ENCODE measurements at regions not wholly inside any gene's neighbourhood (a gene's known extent, or its start where the extent isn't known, plus 50 kb on each side); places are given as distances from the start of the nearest gene placed in this dataset.
"Not testable (repeated sequence)": the region's sequence is repeated elsewhere in the genome, so short reads cannot be mapped to it uniquely, and the experiment has no call there.

DNA sequence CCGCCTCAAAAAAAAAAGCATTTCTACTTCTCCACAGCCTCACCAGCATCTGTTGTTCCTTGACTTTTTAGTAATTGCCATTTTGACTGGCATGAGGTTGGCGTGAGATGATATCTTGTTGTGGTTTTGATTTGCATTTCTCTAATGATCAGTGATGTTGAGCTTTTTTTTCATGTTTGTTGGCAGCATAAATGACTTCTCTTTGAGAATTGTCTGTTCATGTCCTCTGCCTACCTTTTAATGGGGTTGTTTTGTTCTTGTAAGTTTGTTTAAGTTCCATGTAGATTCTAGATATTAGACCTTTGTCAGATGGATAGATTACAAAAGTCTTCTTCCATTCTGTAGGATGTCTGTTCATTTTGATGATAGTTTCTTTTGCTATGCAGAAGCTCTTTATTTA lies 182.9 kb downstream of the FOXG1 start:
- DNase-seq: no peak

DNA sequence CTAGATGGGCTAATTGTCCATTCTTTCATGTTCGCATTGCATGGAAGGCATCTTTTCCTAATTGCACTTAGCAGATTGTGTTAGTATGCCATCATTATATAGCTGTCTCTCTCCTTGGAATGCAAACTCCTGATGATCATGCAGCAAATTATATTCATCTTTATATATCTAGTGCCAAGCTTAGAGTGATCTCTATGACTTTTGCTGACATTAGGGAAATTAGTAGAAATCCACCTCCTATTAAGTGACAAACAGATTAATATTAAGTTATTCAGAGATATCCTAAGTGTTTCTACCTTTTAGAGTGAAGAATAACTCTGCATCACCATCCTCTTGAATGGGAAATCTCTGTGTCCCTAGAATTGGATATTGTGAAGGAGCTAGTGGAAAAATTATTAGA lies 185.6 kb downstream of the FOXG1 start:
- no peak for DNase-seq

DNA sequence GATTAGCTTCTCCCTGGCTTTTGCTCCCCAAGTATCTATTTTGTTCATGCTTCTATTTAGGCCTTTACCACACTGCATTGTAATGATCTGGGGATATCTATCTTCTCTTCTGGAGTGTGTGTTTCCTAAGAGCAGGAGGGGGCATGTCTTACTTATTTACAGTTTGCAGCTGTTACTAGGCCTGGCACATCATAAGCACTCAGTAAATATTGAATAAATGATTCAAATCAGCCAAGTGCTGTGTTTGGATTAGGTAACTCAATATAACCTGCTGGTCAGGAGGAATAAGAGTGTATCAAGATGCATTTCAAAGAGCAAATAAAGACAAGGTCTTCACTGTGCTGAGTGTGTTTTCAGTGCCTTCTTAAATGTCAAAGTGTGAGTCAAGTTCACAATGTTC lies 186.1 kb downstream of the FOXG1 start:
- no peak for DNase-seq

- no peak for DNase-seq
These were observed 187.4 kb downstream of the FOXG1 start for GRCh38 chr14:28953973-28954372.

- DNase-seq: no peak
These were observed 200.0 kb downstream of the FOXG1 start for GRCh38 chr14:28966416-28967233.

DNA sequence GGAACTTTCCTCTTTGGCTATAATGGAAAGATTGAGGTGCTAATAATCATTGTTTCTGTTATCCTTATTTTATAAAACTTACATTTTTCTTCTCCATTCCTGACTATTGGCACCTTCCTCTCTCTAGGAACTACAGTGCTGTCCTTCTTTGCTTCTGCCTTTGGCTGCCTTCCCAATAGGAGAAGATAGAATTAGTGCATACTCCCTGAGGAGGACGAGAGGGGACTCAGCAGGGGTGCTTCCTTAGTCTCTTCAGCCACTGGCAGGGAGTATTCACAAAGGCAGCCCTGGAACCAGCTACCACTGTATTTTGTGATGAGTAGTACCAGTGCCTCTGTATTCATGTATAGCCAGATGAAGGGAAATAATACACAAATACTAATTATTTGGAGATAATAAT lies 208.5 kb downstream of the FOXG1 start:
- DNase-seq: no peak

DNA sequence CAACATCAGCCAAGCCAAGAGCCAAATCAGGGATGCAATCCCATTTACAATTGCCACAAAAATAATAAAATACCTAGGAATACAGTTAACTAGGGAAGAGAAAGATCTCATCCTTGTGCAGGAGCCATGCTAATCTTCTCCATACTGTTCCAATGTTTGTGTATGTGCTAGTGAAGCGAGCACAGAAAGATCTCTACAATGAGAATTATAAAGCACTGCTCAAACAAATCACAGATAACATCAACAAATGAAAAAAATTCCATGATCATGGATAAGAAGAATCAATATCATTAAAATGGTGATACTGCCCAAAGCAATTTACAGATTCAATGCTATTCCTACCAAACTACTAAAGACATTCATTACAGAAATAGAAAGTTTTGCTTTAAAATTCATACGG lies 215.6 kb downstream of the FOXG1 start:
- DNase-seq: no peak

- no peak for DNase-seq
These were observed 216.7 kb downstream of the FOXG1 start for GRCh38 chr14:28983279-28983678.

DNA sequence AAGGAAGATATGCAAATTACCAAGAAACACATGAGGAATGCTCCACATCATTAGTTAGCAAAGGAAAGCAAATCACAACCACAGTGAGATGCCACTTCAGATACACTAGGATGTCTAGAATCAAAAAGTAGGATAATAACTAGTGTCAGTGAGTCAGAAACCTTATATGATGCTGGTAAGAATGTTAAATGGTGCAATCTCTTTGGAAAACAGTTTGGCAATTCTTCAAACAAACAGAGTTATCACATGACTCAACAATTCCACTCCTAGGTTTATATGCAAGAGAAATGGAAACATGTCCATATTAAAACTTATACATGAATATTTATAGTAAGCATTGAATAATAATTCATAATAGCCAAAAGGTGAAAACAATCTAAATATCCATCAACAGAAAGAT lies 220.9 kb downstream of the FOXG1 start:
- DNase-seq: no peak

DNA sequence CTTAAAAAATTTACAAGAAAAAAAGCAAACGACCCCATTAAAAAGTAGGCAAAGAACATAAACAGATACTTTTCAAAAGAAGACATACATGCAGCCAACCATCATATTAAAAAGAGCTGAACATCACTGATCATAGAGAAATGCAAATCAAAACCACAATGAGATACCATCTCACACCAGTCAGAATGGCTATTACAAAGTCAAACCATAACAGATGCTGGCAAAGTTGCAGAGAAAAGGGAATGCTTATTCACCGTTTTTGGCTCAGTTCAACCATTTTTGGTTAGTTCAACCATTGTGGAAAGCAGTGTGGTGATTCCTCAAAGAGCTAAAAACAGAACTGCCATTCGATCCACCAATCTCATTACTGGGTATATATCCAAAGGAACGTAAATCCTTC lies 230.6 kb downstream of the FOXG1 start:
- not testable (repeated sequence) for DNase-seq

GRCh38 chr14:28999656-29000055 lies 233.1 kb downstream of the FOXG1 start:
- no peak for DNase-seq

DNA sequence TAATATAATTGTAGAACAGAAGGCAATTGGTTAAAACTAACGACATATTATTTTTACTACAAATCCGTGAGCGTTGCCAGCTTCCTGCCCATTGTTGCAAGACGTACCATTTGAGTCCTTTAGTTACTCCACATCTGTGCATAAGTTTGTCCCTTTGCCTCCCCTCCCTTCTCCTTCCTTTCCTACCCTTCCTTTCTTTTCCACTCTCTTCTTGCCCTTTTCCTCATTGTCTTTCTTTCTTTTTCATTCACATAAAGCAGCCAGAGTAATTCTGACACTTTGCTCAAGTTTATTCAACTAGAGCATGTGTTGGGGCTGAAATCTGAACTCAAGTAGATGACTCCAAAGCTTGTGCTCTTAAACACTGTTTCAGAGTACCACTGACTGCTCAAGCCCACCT lies 239.1 kb downstream of the FOXG1 start:
- DNase-seq: no peak

- no peak for DNase-seq
These were observed 241.4 kb downstream of the FOXG1 start for GRCh38 chr14:29007990-29008389.

DNA sequence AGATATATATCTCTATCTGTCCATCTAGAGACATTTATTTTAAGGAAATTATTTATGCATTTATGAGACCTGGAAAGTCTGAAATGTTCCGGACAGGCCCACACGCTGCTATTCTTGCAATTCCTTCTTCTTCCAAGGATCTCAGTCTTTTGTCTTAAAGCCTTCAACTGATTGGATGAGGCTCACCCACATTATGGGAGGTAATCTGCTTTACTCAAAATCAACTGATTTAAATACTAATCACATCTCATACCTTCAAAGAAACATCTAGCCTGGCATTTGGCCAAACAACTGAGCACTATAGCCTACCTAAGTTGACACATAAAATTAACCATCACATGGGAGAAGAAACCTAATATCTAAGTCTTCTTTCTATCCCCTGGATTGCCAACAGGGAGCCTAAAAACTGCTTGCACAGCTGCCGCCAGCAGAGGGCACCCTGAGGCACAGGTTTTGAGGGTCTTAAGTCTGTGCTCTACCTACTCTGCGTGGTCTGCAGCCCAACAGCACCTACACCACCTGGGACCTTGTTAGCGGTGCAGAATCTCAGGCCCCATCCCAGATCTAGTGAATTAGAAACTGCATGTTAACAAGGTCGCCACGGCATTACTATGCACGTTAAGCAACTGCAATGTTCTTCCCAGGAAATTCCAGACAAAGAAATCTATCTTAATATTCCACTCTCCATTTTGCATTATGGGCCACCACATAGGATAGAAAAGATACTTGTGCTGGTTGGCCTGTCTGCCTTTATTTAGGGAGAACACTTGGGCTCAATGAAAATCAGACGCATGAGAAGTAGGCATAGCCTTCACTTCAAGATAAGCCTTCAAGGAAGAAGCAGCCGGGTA lies 249.7 kb downstream of the FOXG1 start:
- peak; percentile 3 for DNase-seq

DNA sequence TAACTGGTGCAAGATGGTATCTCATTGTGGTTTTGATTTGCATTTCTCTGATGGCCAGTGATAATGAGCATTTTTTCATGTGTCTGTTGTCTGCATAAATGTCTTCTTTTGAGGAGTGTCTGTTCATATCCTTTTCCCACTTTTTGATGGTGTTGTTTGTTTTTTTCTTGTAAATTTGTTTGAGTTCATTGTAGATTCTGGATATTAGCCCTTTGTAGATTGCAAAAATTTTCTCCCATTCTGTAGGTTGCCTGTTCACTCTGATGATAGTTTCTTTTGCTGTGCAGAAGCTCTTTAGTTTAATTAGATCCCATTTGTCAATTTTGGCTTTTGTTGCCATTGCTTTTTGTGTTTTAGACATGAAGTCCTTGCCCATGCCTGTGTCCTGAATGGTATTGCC lies 256.9 kb downstream of the FOXG1 start:
- DNase-seq: not testable (repeated sequence)

GRCh38 chr14:29027441-29027840 lies 260.9 kb downstream of the FOXG1 start:
- not testable (repeated sequence) for DNase-seq

GRCh38 chr14:29027941-29028705 lies 261.5 kb downstream of the FOXG1 start:
- DNase-seq: not testable (repeated sequence)

- DNase-seq: no peak
These were observed 262.5 kb downstream of the FOXG1 start for GRCh38 chr14:29028973-29029582.

DNA sequence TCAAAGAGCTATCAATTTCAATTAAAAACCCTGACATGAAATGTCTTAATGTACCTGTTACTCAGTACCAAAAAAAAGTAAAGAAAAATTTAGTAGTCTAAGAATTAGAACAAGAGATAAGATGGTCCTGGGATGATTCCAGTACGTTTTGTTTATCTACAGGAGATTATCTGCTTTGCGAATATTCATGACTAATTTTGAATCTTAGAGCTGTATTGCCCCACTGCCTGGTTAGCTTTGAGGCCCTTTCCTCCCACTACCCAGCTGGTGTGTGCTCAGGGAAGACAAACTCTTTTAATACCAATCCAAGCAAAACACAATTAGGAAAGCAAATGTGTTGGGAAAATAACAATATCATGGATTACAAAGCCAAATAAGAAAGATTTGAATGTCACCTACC lies 263.5 kb downstream of the FOXG1 start:
- no peak for DNase-seq

- no peak for DNase-seq
These were observed 264.4 kb downstream of the FOXG1 start for GRCh38 chr14:29030970-29031369.

DNA sequence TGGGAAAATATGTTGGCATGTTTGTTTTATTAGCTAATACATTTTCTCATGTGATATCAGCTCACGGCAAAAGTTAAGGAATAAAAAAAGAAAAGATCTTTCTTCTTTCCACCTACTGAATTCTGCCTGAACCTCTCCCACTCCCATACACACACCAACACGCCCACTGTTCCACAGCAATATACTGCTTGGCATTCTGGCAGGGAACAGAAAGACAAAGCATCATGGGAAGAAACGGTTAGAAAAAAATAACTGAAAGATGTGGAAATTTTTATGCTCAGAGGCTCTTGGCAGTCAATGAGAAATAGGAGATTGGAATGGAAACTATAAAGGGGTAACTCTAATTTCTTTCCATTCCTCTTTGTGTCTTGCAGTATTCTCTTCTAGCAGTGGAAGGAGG lies 268.5 kb downstream of the FOXG1 start:
- no peak for DNase-seq

- DNase-seq: no peak
These were observed 270.8 kb downstream of the FOXG1 start for GRCh38 chr14:29037411-29037810.

DNA sequence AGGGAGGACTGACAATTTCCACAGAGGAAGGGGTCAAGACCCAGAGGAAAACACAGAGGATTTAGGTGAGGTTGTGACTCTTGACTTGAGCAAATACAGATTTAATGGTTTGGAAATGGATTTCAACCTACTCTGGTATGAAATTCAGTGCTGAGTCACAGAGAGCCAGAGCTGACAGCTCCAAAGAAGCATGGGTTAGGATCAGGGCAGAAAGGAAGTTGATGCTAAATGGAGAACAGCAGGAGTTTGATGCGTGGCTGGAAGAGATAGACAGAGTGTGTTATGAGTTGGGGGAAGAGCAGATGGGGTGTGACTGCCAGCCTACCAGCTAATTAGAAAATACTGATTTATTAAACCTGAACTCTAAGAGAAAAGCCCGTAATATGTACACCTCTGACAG lies 272.6 kb downstream of the FOXG1 start:
- DNase-seq: no peak

Data from NCI-H526 treated with DMSO at 0.1 percent for 48 hours (cell line).